ENCODE measurements at regions not wholly inside any gene's neighbourhood (a gene's known extent, or its start where the extent isn't known, plus 50 kb on each side); places are given as distances from the start of the nearest gene placed in this dataset.

DNA sequence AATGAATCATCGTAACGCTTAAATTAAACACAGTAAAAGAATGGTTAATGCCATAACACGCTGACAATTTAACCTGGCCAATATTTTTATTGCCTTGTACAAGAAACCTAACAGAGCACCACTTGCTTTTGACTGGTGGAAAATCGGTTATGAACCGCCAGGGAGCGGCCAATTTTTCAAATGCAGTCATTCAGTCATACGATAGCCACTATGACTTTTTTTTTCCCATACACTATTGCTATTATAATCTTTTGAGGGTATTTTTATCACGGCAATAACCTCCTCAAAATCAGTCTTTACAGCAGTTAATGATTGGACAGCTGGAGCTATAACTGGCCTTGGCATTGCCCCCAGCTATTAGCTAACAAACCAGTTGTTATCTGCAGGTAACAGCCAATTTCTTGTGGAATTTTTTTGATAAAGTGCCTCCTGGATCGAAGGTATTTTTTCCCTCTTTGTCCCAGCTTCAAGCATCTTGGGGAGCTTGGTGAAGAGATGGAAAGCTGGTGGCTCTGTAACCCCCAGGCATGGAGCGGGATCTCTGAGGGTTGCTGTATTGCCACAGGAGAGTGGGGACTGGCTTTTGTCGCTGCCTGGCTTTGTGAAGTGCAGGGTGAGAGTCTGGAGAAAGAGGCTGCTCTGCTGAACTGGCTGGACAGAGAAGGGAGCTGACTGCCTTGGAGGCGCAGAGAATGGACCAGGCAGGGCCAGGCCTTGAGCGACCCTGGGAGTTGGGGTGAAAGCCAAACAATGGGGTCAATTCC is 198.4 kb upstream of the ZNF536 start:
- no peak overlapping the region for H3K4me3 Mint-ChIP-seq
- H3K27ac Mint-ChIP-seq = no peak overlapping the region
- H3K9me3 Mint-ChIP-seq = peaks cover 45% of the 10 kb centered on the region
- no peaks in the 10 kb centered on the region for H3K36me3 Mint-ChIP-seq (ENCODE audit: low read depth)
- TF ChIP-seq, protein P1, sequence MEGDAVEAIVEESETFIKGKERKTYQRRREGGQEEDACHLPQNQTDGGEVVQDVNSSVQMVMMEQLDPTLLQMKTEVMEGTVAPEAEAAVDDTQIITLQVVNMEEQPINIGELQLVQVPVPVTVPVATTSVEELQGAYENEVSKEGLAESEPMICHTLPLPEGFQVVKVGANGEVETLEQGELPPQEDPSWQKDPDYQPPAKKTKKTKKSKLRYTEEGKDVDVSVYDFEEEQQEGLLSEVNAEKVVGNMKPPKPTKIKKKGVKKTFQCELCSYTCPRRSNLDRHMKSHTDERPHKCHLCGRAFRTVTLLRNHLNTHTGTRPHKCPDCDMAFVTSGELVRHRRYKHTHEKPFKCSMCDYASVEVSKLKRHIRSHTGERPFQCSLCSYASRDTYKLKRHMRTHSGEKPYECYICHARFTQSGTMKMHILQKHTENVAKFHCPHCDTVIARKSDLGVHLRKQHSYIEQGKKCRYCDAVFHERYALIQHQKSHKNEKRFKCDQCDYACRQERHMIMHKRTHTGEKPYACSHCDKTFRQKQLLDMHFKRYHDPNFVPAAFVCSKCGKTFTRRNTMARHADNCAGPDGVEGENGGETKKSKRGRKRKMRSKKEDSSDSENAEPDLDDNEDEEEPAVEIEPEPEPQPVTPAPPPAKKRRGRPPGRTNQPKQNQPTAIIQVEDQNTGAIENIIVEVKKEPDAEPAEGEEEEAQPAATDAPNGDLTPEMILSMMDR (IDR thresholded peaks at IDR 0.05) = no peak
- no peak for DNase-seq
- H3K27me3 Mint-ChIP-seq (ENCODE audit: insufficient read depth) = peaks cover 2% of the 10 kb centered on the region; the same call in 1 of the 2 replicates
- H3K4me1 Mint-ChIP-seq (ENCODE audit: low read depth) = no peaks in the 10 kb centered on the region

DNA sequence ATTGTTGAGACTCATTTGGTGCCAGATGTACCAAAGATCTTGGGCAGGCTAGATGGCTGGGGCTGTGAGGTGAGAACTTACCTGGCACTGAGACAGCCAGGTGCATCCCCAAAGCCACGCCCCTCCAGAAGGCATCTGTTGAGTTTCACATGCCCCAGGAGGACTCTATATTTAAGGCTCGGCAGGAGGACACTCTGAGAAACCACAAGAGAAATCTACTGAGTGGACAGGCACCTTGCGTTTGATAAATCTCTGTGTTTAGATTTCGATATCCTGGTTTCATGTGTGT is 197.9 kb upstream of the ZNF536 start:
- TF ChIP-seq, protein P1 (IDR thresholded peaks at IDR 0.05) = no peak
- H3K4me1 Mint-ChIP-seq (ENCODE audit: low read depth) = no peaks in the 10 kb centered on the region
- no peak for DNase-seq
- peaks cover 49% of the 10 kb centered on the region for H3K9me3 Mint-ChIP-seq
- no peak overlapping the region for H3K4me3 Mint-ChIP-seq
- H3K27ac Mint-ChIP-seq = no peak overlapping the region
- no peaks in the 10 kb centered on the region for H3K36me3 Mint-ChIP-seq (ENCODE audit: low read depth)
- peaks cover 2% of the 10 kb centered on the region; the same call in 1 of the 2 replicates for H3K27me3 Mint-ChIP-seq (ENCODE audit: insufficient read depth)

DNA sequence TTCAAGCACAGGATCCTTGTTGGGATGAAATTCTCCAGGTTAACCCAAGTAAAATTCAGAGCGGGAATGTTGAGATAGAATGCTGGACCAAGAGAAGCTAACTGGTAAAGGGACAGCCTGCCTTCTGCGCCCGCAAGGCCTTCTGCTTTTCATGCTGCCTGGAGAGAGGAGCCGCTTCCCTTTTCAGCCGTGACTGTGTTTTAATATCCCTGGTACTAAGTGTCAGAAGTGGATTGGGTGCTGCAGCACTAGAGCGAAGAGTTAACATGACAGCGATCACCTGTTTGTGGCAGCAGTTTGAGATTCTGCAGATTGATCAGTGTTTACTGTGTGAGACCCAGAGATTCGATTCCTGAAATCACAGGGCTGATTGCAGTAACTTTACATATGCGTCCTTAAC is 197.4 kb upstream of the ZNF536 start:
- H3K4me3 Mint-ChIP-seq = no peak overlapping the region
- peaks cover 2% of the 10 kb centered on the region; the same call in 1 of the 2 replicates for H3K27me3 Mint-ChIP-seq (ENCODE audit: insufficient read depth)
- TF ChIP-seq, protein P1 (IDR thresholded peaks at IDR 0.05) = no peak
- H3K4me1 Mint-ChIP-seq (ENCODE audit: low read depth) = no peaks in the 10 kb centered on the region
- 0 out of 2 replicates have a peak, but pooled peaks cover 4% of the 10 kb centered on the region for H3K36me3 Mint-ChIP-seq (ENCODE audit: low read depth)
- peaks cover 54% of the 10 kb centered on the region for H3K9me3 Mint-ChIP-seq
- H3K27ac Mint-ChIP-seq = no peak overlapping the region
- DNase-seq = no peak

DNA sequence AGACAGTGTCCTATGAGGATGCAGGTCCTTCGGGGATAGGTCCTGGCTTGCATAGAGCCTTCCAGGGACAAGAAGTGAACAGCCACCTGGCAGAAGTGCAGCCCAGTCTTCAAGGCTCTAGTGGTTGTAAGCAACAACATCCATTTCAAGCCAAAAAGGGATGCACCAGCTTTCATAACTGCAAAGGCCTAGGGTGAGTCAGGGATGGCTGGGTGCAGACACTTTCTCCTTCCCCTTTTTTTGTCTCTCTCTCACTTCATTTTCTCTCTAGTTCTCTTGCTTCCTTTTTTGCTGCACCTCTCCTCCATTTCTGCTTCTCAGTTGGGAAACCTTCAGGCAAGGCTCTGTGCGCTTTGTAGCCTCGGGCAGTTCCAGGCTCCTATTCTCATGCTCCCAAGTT is 196.2 kb upstream of the ZNF536 start:
- no peak overlapping the region for H3K27ac Mint-ChIP-seq

DNA sequence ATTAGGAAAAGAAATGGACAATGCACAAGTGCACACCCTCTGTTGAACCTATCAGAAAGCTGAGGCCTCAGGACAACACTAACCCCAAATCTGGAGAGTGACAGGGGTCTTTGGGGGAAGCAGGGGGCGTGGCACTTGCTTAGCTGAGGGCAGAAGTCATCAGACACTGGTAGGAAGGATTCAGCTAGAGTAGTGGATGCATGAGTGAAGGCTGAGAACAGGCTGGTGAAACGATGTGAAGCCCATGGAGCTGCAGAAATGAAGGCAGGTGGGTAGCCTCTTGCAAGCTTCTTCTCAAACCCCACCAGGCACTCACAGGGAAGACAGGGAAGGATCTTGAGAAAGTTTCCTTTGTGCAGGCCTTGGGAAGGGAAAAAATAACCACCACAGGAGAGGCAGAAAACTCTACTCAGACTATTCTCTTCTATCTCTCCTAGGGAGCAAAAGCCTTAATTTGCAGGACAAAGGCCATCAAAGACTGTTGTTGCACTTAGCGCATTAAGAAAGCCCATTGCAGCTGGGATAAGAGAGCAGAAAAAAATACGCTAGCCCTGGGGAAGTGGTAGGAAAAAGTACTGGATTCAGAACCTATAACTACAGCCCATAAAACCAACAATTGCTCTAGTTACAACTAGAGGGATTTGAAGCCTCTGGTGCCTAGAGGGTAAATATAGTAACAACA is 193.3 kb upstream of the ZNF536 start:
- TF ChIP-seq, protein P1 (IDR thresholded peaks at IDR 0.05) = no peak
- no peak overlapping the region for H3K27ac Mint-ChIP-seq
- H3K27me3 Mint-ChIP-seq (ENCODE audit: insufficient read depth) = no peaks in the 10 kb centered on the region
- H3K9me3 Mint-ChIP-seq = peaks cover 69% of the 10 kb centered on the region
- DNase-seq = no peak
- H3K4me1 Mint-ChIP-seq (ENCODE audit: low read depth) = no peaks in the 10 kb centered on the region
- no peak overlapping the region for H3K4me3 Mint-ChIP-seq
- 0 out of 2 replicates have a peak, but pooled peaks cover 5% of the 10 kb centered on the region for H3K36me3 Mint-ChIP-seq (ENCODE audit: low read depth)

More for the DNA sequence above, 196.2 kb upstream of the ZNF536 start:
- Mint-ChIP-seq H3K4me3 (no peak overlapping the region), H3K9me3 (peaks cover 61% of the 10 kb centered on the region), H3K27me3 (ENCODE audit: insufficient read depth) (peaks cover 2% of the 10 kb centered on the region; the same call in 1 of the 2 replicates), H3K36me3 (ENCODE audit: low read depth) (0 out of 2 replicates have a peak, but pooled peaks cover 4% of the 10 kb centered on the region), H3K4me1 (ENCODE audit: low read depth) (no peaks in the 10 kb centered on the region)
- TF ChIP-seq, protein P1 (IDR thresholded peaks at IDR 0.05) = no peak
- no peak for DNase-seq
